Germinal center (tissue), 1 donor: ENCODE measurements at regions not wholly inside any gene's neighbourhood (a gene's known extent, or its start where the extent isn't known, plus 50 kb on each side); places are given as distances from the start of the nearest gene placed in this dataset.
"Not testable (repeated sequence)": the region's sequence is repeated elsewhere in the genome, so short reads cannot be mapped to it uniquely, and the experiment has no call there.

Experiments used
- DNase-seq: peaks from one replicate; pipeline ENCODE4 v3.0.0; 2012; ENCODE audit warnings: mixed read lengths, low spot score

- DNase-seq = no peak
Observed at GRCh38 chr13:64180756-64181155, 2765.1 kb upstream of the PCDH20 start.

- no peak for DNase-seq
Observed at GRCh38 chr13:64165826-64166225, 2750.2 kb upstream of the PCDH20 start.

DNA sequence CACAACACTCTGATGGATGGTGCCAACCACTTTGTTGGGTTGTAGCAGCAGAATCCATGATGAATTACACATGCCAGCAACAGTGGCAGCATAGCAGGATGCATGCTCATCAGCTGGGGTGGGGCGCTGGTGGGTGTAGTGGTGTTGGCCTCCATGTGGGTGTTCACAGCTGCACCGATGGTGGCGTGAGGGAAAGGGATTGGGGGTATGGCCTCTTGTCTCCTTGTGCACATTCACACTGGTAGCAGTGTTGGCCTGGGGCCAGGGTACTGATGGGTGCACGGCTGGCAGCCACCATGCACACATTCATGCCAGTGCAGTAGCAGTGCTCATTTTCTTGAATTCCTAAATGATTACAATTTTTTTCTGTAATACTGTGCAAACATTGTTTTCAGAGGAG, 2748.8 kb upstream of the PCDH20 start:
- no peak for DNase-seq

DNA sequence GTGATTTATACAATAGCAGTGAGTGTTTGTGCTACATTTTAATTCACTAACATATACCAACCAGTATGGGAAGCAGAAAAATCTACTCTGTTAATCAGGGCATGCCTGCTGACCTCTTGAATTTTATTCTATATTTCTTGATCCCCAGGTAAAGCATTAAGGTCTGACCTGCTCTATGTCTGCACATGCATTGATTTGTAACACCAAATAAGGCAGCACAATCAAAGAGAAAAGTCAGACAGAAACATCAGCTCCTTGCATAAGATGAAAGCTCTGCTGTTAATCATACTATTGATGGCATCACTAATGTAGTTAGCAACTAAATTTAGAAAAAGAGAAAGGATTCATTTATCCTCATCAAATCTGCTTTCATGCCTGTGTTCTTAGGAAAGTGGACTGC, 2744.8 kb upstream of the PCDH20 start:
- DNase-seq = no peak

GRCh38 chr13:64158908-64159307, 2743.3 kb upstream of the PCDH20 start:
- no peak for DNase-seq

GRCh38 chr13:64154514-64154913, 2738.9 kb upstream of the PCDH20 start:
- DNase-seq = no peak

GRCh38 chr13:64130600-64130999, 2715.0 kb upstream of the PCDH20 start:
- no peak for DNase-seq

DNA sequence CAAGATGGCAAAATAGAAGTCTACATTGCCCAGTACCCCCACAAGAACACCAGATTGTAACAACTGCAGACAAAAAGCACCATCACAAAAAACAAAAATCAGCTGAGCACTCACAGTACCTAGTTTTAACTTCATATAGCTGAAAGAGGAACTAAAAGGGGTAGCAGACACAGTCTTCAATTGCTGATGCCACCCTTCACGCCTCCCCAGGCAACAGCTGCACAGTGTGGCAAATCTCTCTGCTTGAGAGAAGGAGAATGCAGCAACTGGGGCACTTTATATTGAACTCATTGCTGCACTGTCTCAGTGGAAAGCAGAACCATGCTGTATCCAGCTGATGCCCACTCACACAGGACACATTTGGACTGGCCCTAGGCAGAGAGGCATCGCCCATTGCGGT, 2714.5 kb upstream of the PCDH20 start:
- DNase-seq = no peak

DNA sequence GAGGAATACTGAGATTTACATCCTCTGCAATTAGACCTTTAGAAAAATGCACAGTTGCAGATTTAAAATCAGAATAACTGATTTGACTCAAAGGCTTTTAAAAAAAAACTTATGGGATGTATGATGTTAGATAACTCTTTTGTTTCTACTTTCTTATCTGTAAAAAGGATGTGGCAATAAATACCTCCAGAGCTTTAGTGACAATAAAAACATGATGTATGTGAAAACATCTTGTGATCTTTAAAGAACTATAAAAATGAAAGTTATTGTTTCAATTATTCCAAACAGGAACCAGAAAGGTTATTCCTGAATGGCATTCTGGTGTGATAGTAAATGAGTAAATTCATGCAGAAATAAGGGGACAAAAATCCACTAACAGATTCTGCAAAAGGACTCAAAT, 2712.2 kb upstream of the PCDH20 start:
- no peak for DNase-seq

- no peak for DNase-seq
Observed at GRCh38 chr13:64127192-64127591, 2711.5 kb upstream of the PCDH20 start.

DNA sequence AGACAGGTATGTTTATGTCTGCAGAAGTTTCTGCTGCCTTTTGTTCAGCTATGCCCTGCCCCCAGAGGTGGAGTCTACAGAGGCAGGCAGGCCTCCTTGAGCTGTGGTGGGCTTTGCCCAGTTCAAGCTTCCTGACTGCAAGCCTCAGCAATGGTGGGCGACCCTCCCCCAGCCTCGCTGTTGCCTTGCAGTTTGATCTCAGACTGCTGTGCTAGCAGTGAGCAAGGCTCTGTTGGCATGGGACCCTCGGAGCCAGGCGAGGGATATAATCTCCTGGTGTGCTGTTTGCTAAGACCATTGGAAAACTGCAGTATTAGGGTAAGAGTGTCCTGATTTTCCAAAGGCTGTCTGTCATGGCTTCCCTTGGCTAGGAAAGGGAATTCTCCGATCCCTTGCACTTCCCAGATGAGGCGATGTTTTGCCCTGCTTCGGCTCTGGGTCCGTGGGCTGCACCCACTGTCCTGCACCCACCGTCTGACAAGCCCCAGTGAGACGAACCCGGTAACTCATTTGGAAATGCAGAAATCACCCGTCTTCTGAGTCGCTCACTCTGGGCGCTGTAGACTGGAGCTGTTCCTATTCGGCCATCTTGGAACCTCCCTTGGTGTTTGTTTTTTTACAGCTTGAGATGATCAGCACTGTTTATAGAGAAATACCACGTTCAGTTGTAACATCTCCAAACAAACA, 2705.5 kb upstream of the PCDH20 start:
- not testable (repeated sequence) for DNase-seq

GRCh38 chr13:64099994-64100393, 2684.3 kb upstream of the PCDH20 start:
- no peak for DNase-seq

DNA sequence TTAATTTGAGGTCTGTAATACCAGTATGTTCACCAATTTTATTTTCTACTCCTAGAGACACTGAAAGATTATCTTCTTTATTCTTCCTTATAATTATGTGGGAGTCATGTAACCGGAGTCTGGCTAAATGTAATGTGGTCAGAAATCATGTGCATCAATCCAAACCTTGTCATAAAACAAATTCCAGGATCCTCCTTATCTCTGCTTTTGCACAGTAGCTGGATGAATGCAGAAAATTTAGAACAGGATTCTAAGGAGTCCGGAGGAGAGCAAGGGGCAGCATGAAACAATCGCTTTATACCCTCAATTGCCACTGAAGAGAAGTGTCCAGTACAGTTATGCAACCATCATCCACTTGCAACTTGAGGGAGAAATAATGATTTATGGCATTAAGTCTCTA, 2674.7 kb upstream of the PCDH20 start:
- no peak for DNase-seq

DNA sequence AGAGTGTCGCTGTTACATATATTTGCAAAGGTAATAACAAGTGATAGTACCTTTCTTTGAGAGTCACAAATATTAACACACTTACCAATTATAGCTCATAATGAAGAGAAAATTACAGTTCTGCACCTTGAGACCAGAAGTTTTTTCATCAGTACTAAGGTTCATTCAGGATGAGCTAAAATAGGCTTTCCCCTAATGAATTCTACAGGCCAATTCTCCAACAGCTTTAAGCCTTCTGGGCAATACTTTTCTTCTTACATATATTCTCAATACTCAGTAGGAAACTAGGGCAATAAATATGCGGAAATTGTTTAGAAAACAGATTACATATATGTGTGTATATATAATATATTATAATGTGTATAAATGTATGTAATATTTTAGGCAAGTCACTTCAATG, 2672.8 kb upstream of the PCDH20 start:
- DNase-seq = no peak

- DNase-seq = no peak
Observed at GRCh38 chr13:64087624-64088023, 2672.0 kb upstream of the PCDH20 start.

DNA sequence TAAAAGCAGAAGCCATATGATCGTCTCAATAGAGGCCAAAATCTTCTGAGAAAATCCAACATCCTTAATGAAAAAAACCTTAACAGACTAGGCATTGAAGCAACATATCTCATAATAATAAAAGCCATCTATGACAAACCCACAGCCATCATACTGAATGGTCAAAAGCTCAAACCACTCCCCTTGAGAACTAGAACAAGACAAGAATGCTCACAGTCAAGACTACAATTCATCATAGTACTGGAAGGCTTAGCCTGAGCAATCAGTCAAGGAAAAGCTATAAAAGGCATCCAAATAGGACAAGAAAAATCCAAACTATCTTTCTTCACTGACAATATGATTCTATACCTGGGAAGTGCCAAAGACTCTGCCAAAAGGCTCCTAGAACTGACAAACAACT, 2668.2 kb upstream of the PCDH20 start:
- no peak for DNase-seq

- no peak for DNase-seq
Observed at GRCh38 chr13:64083396-64083795, 2667.7 kb upstream of the PCDH20 start.

DNA sequence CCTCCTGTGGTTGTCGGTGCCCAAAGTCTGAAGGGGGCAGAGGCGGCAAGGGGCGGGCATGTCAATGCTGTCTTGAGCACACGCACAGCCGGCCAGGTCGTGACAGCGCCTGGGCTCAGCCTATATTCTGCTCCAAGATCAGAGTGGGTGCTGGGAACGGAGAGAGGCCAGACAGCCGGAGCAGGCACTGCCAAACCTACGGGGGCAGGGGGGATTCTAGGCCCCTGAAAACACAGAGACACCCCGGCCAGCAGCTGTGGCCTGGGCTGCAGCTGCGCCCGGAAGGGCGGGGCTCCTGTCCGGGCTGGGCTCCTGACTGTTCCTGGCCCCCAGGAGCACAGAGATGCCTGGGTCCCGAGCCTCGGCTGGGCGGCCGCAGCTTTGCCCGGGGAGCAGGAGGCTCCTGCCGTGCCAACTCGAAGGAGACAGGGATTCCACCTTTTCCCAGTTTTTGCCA, 2662.9 kb upstream of the PCDH20 start:
- DNase-seq = no peak

DNA sequence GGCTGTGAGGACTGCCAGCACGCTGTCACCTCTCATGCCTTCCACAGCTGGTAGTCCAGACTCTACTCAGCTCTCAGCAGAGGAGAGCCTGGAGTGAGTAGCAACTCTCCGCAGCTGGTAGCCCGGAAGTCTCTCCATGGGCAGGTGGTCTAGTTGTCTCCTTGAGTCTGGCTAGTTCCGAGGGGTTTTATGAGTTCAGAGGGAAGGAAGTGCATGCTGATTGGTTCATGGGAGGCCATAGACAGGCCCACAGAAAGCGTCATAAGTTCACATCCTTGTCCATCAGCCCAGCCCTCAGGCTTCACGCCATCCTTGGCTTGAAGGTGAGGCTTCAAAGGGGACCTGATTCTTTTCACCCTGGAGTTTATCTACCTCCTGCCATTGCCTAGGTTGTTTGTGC, 2662.4 kb upstream of the PCDH20 start:
- no peak for DNase-seq

- DNase-seq = not testable (repeated sequence)
Observed at GRCh38 chr13:64077132-64077835, 2661.6 kb upstream of the PCDH20 start.

DNA sequence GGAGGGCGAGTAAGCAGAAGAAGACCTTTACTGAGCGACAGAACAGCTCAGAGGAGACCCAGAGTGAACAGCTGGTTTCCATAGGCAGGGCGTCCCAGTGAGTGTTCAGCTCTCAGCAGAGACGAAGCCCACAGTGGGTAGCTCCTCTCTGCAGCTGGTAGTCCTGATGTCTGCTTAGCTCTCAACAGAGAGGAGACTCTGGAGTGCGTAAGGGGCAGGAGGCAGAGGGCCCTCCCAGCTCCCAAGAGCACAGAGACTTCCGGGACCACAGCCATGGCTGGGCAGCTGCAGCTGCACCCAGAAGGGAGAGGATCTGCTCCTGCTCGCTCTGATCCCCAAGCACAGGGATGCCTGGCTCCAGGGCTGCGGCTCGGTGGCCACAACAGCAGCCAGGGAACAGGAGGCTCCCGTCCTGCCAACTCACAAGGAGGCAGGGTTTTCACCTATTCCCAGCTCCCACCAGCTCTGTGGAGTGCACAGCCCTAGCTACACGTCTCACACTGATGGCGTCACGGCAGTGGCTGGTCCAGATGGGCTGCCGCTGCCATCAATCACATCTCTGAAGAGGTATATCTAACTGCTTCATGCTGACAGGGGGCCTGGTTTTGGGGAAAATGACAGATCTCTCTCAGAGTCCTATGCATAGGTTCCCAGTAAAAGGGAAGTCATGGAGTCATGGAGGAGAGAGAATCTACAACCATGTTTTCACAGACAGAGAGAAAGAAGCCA, 2660.1 kb upstream of the PCDH20 start:
- no peak for DNase-seq

DNA sequence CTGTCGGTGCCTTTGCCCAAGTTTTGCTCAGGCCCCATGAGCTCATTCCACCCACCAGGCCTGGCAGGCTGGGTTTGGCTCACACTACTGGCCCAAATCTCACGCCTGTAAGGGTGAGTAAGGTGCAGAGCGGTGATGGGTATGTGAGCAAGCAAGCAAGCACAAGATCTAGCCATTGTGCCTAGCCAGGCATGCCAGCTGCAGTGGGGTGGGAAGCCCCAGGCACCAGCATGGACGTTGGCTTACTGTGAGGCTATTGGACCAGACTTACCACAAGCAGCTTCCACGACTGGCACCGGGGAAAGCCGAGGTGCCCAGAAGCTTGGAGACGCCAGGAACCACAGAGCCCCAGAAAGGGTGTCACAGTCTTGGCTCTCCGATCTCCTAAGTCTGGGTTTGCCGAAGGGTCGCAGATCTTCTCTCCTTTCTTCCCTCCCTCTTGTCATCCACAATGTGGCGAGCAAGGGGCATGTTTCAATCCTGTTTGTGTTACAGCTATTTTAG, 2659.4 kb upstream of the PCDH20 start:
- no peak for DNase-seq

DNA sequence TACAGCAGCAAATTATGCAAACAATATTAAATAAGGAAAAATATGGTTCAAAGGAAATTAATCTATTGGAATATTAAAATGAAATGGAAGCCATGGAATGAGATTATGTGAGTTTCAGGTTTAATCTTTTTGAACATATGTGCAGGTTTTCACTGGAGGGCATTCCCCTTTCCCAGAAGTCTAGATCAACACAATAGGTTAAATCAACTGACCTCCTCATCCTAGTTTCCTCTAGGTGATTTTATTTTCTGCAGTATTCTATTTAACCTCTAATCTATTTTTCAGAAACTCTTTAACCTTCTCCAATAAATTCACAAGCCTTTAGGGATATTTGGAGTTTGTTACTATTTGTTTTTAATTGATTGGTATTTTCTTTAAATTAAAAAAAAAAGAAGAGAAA, 2657.6 kb upstream of the PCDH20 start:
- DNase-seq = no peak
